Uterus (tissue), 3 donors: ENCODE measurements at regions not wholly inside any gene's neighbourhood (a gene's known extent, or its start where the extent isn't known, plus 50 kb on each side); places are given as distances from the start of the nearest gene placed in this dataset.

Experiments used
- DNase-seq, 2 donors: peaks; one replicate each; pipeline ENCODE4 v3.0.0-alpha.2; 2019 to 2020
- H3K27ac ChIP-seq, 2 donors: fragments of 200-600 bp; sonication (generic); 1 replicate in 1 of 2; 2 replicates in 1 of 2; pipeline ENCODE4 v1.5.1; 2016 to 2018
- H3K27me3 ChIP-seq, 2 donors: fragments of 200-600 bp; sonication (generic); one replicate each; pipeline ENCODE4 v1.5.1; 2018 to 2019; ENCODE audit warnings: control low read depth in 1 of 2
- H3K36me3 ChIP-seq, 2 donors: fragments of 200-600 bp; sonication (generic); one replicate each; pipeline ENCODE4 v1.5.1; 2019; ENCODE audit warnings: control low read depth in 1 of 2
- H3K4me1 ChIP-seq, 2 donors: fragments of 200-600 bp; sonication (generic); one replicate each; pipeline ENCODE4 v1.5.1; 2018 to 2019; ENCODE audit warnings: control low read depth in 1 of 2
- H3K4me3 ChIP-seq, 2 donors: fragments of 200-600 bp; sonication (generic); 1 replicate in 1 of 2; 2 replicates in 1 of 2; pipeline ENCODE4 v1.5.1; 2018 to 2019; ENCODE audit warnings: mild to moderate bottlenecking in 1 of 2
- H3K9me3 ChIP-seq, 2 donors: fragments of 200-600 bp; sonication (generic); one replicate each; pipeline ENCODE4 v1.5.1; 2019; ENCODE audit warnings: control low read depth in 1 of 2
- POLR2A ChIP-seq, 2 donors: fragments of 450-650 bp; IDR thresholded peaks; one replicate each; pipeline ENCODE4 v1.6.1; 2016; ENCODE audit warnings: antibody characterized with exemption in 2 of 2, mild to moderate bottlenecking in 1 of 2, moderate library complexity in 1 of 2
- intact Hi-C: fragments of 100-400 bp; cut with DNase I; formaldehyde crosslinking; loops from one replicate; pipeline ENCODE4 v1.15.1; 2023; ENCODE audit warnings: low total_unique reads
- TF ChIP-seq, protein P1 (sequence below), 4 experiments: fragments of 200-600 bp in 2 of 4; fragments of 450-650 bp in 2 of 4; sonication (generic) in 2 of 4; IDR thresholded peaks; one replicate each; pipeline ENCODE4 v1.5.1; 2016 to 2019; ENCODE audit warnings: antibody characterized with exemption in 4 of 4, mild to moderate bottlenecking in 2 of 4, moderate library complexity in 1 of 4
- donor health status: DM: yes; HTN: yes; CAD: no.

DNA sequence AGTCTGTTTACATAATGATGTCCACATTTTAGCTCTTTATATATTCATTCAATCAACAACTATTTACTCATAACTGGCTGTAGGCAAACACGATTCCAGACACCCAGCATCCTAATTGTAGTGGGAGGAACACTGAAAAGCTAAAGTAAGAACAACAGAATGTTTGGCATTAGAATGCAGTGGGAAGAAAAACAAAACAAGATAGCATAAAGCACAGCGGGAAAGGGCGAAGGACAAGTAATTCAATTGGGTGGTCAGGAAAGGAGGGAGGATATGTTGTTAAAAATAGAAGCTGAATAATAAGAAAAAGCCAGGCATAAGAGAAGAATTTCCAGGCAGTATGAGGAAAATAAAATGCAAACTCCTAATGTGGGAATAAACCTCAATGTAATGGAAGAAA, 189.5 kb upstream of the FAT4 start:
- TF ChIP-seq, protein P1, sequence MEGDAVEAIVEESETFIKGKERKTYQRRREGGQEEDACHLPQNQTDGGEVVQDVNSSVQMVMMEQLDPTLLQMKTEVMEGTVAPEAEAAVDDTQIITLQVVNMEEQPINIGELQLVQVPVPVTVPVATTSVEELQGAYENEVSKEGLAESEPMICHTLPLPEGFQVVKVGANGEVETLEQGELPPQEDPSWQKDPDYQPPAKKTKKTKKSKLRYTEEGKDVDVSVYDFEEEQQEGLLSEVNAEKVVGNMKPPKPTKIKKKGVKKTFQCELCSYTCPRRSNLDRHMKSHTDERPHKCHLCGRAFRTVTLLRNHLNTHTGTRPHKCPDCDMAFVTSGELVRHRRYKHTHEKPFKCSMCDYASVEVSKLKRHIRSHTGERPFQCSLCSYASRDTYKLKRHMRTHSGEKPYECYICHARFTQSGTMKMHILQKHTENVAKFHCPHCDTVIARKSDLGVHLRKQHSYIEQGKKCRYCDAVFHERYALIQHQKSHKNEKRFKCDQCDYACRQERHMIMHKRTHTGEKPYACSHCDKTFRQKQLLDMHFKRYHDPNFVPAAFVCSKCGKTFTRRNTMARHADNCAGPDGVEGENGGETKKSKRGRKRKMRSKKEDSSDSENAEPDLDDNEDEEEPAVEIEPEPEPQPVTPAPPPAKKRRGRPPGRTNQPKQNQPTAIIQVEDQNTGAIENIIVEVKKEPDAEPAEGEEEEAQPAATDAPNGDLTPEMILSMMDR (IDR thresholded peaks at IDR 0.05), result no peak
- TF ChIP-seq POLR2A (IDR thresholded peaks at IDR 0.05), result no peak
- Histone ChIP-seq H3K4me1 (no peaks in the 10 kb centered on the region), H3K4me3 (no peak overlapping the region), H3K27me3 (no peaks in the 10 kb centered on the region), H3K27ac (no peak overlapping the region), H3K9me3 (no peaks in the 10 kb centered on the region), H3K36me3 (no peaks in the 10 kb centered on the region)
- intact Hi-C loops, result no loop called here
- no peak for DNase-seq

DNA sequence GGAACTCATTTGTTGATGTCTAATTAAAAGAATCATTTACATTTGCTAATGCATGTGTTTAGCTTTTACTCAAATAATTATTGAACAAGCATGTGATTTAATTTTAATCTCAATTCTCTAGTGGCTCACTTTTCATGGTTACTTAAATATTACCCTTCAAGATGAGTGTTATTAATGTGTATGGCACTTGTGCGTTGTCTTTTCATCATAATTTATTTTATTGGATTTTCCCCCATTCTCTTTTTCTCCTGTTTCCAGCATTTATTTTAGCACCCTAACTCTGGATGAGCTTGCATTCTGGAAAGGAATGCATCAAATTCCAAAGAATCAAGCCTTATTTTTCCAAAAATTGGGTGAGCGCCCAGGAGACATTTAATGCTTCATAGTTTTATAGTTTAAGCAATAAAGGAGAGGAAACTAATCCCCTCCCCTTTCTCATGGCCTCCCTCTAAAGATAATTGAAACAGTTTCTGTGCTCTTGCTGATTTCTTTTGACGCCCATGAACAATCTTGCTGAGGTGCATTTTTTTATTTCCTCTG, 191.1 kb upstream of the FAT4 start:
- no peak for DNase-seq

DNA sequence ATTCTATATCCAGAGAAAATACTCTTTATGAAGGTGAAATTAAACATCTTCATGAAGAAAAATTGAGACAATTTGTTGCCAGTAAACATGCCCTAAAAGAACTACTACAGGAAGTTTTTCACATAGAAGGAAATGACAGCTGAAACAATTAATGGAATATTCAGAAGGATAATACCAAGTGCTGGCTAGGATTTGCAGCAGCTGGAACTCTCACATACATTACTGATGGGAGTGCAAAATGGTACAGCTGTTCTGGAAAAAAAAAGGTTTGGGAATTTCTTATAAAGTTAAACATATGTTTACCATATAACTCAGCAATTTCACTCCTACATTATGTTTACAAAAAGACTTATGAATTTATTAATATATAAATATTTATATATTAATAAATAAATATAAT, 193.2 kb upstream of the FAT4 start:
- H3K4me1 ChIP-seq, result no peaks in the 10 kb centered on the region
- DNase-seq, result no peak
- no peaks in the 10 kb centered on the region for H3K36me3 ChIP-seq
- H3K9me3 ChIP-seq, result no peaks in the 10 kb centered on the region
- intact Hi-C loops, result no loop called here
- H3K27me3 ChIP-seq, result no peaks in the 10 kb centered on the region
- TF ChIP-seq POLR2A (IDR thresholded peaks at IDR 0.05), result no peak
- TF ChIP-seq, protein P1 (IDR thresholded peaks at IDR 0.05), result no peak
- no peak overlapping the region for H3K4me3 ChIP-seq
- no peak overlapping the region for H3K27ac ChIP-seq

More for the DNA sequence above, 191.1 kb upstream of the FAT4 start:
- Histone ChIP-seq H3K4me1 (no peaks in the 10 kb centered on the region), H3K27me3 (no peaks in the 10 kb centered on the region), H3K27ac (no peak overlapping the region), H3K9me3 (no peaks in the 10 kb centered on the region), H3K4me3 (no peak overlapping the region), H3K36me3 (no peaks in the 10 kb centered on the region)
- TF ChIP-seq, protein P1 (IDR thresholded peaks at IDR 0.05), result no peak
- no peak for TF ChIP-seq POLR2A (IDR thresholded peaks at IDR 0.05)
- intact Hi-C loops, result no loop called here

DNA sequence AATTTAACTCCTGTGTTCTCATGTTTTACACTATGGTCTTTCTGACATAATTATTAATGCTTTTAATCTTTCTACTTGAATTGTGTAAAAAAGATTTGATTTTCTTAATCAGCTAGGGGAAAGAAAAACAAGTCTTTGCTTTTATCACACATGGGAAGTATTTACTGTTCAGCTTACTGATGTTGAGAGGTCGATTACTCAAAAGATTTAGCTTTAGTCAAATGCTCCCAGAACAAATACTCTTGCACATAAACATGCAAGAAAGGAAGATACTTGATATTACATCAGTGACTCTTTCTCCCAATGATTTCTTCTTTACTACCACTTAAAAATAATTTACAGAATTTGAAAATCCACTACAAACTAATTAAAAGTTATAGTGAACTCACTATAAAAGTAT, 198.3 kb upstream of the FAT4 start:
- intact Hi-C loops, result no loop called here
- Histone ChIP-seq H3K9me3 (no peaks in the 10 kb centered on the region), H3K27ac (no peak overlapping the region), H3K27me3 (no peaks in the 10 kb centered on the region), H3K4me1 (no peaks in the 10 kb centered on the region), H3K36me3 (no peaks in the 10 kb centered on the region), H3K4me3 (no peak overlapping the region)
- no peak for DNase-seq
- no peak for TF ChIP-seq POLR2A (IDR thresholded peaks at IDR 0.05)
- TF ChIP-seq, protein P1 (IDR thresholded peaks at IDR 0.05), result no peak

DNA sequence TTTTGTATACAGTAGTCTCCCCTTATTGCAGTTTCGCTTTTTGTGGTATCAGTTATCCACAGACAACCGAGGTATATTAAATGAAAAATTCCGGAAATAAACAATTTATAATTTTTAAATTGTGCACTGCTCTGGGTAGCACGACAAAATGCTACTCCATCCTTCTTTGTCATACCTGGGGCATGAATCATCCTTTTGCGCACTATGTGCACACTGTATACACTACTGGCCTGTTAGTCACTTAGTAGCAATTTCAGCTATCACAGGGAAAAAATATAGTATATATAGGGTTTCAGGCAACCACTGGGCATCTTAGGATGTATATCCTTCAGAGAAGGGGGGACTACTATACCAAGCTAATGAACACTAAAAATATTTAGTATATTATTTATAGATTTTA, 198.8 kb upstream of the FAT4 start:
- no peak for DNase-seq
- Histone ChIP-seq H3K27ac (no peak overlapping the region), H3K4me3 (no peak overlapping the region), H3K36me3 (no peaks in the 10 kb centered on the region), H3K9me3 (no peaks in the 10 kb centered on the region), H3K27me3 (no peaks in the 10 kb centered on the region), H3K4me1 (no peaks in the 10 kb centered on the region)
- no peak for TF ChIP-seq POLR2A (IDR thresholded peaks at IDR 0.05)
- TF ChIP-seq, protein P1 (IDR thresholded peaks at IDR 0.05), result no peak
- intact Hi-C loops, result no loop called here
